ENCODE measurements at regions not wholly inside any gene's neighbourhood (a gene's known extent, or its start where the extent isn't known, plus 50 kb on each side); places are given as distances from the start of the nearest gene placed in this dataset.

GRCh38 chr3:106578911-106579310 lies 710.1 kb upstream of the CBLB start:
- intact Hi-C loops (cut with DNase I; ENCODE audit: low total_unique reads): no loop called here
- TF ChIP-seq, protein P1, sequence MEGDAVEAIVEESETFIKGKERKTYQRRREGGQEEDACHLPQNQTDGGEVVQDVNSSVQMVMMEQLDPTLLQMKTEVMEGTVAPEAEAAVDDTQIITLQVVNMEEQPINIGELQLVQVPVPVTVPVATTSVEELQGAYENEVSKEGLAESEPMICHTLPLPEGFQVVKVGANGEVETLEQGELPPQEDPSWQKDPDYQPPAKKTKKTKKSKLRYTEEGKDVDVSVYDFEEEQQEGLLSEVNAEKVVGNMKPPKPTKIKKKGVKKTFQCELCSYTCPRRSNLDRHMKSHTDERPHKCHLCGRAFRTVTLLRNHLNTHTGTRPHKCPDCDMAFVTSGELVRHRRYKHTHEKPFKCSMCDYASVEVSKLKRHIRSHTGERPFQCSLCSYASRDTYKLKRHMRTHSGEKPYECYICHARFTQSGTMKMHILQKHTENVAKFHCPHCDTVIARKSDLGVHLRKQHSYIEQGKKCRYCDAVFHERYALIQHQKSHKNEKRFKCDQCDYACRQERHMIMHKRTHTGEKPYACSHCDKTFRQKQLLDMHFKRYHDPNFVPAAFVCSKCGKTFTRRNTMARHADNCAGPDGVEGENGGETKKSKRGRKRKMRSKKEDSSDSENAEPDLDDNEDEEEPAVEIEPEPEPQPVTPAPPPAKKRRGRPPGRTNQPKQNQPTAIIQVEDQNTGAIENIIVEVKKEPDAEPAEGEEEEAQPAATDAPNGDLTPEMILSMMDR (IDR thresholded peaks at IDR 0.05): no peak
- no peak for TF ChIP-seq POLR2A (IDR thresholded peaks at IDR 0.05)
- 46 to 94% methylated on average over 1 of the region's 1 CpG for WGBS, 2 donors
- no peak overlapping the region for H3K4me3 ChIP-seq (ENCODE audit: low read depth, poor library complexity, severe bottlenecking)
- DNase-seq (ENCODE audit: low spot score in 2 of 2): no peak

DNA sequence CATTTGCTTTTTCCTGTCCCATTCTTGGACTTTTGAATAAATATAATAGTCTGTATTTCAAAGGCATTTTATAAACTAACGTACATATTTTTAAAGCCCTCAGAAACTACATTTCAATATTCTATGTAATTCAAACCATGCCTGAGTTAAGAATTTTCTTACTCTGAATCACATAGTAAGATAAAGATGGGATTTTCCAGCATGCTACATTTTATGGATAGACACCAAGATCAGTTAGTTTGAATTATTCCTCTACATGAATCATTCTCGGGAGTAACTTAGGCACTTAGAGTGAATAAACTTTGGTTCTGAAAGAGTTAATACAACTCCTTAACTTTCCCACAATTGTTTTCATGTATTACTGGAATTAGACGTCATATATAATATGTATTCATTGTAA lies 713.3 kb upstream of the CBLB start:
- TF ChIP-seq, protein P1 (IDR thresholded peaks at IDR 0.05): no peak
- no peak for TF ChIP-seq POLR2A (IDR thresholded peaks at IDR 0.05)
- 54 to 58% methylated on average over 3 of the region's 3 CpGs for WGBS, 2 donors
- H3K4me3 ChIP-seq (ENCODE audit: low read depth, poor library complexity, severe bottlenecking): no peak overlapping the region
- DNase-seq (ENCODE audit: low spot score in 2 of 2): no peak
- intact Hi-C loops (cut with DNase I; ENCODE audit: low total_unique reads): no loop called here

- 59 to 60% methylated on average over 6 of the region's 6 CpGs for WGBS, 2 donors
- intact Hi-C loops (cut with DNase I; ENCODE audit: low total_unique reads): no loop called here
- TF ChIP-seq POLR2A (IDR thresholded peaks at IDR 0.05): no peak
- TF ChIP-seq, protein P1 (IDR thresholded peaks at IDR 0.05): no peak
- no peak for DNase-seq (ENCODE audit: low spot score in 2 of 2)
- H3K4me3 ChIP-seq (ENCODE audit: low read depth, poor library complexity, severe bottlenecking): no peak overlapping the region
Observed at GRCh38 chr3:106587551-106587950, 718.7 kb upstream of the CBLB start.

DNA sequence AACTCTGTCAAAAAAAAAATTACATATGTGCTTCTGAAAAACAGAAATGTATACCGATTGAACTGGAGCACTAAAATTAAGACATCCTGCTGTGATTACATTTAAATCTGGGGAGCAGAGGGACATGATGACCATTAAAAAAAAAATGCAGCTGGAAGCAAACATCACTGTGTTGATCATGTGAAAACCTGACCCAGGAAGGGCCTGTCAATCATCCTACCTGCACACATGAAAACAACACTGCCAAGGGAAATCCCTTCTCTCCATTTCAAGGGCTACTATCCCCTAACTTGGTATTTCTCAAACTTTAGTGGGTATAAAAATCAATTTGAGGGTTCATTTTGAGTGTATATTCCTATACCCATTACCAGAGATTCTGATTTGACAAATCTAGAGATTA lies 719.9 kb upstream of the CBLB start:
- TF ChIP-seq POLR2A (IDR thresholded peaks at IDR 0.05): no peak
- TF ChIP-seq, protein P1 (IDR thresholded peaks at IDR 0.05): no peak
- no peak overlapping the region for H3K4me3 ChIP-seq (ENCODE audit: low read depth, poor library complexity, severe bottlenecking)
- intact Hi-C loops (cut with DNase I; ENCODE audit: low total_unique reads): no loop called here
- DNase-seq (ENCODE audit: low spot score in 2 of 2): no peak
- 74 to 92% methylated on average over 1 of the region's 1 CpG for WGBS, 2 donors

DNA sequence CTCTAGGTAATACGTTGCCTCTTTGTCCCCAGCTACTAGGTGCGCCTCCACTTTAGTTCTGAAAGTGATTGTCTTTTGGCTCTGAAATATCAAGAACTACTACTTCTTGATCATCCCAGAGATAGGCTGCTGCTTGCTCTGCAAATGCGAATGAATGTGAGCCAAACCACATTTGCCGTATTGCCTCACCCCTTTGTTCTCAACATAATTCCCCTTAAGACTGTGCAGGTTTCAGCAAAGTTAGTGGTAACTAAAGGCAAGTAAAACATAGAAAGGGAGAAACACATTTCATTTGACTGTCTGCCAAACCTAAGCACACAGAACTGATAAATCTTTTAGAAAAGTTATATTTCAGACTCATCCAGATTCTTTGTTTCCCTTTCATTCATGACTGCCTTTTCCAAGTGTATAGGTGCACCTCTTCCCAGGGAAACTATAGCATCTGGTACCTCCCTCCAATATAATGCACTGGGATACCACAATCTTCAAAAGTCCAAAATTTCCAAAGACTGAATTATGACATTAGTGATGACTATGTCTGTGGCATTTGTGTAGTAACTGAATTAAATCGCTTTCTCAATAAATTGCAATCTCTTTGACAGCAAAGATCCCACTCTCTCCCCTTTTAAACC lies 720.6 kb upstream of the CBLB start:
- no peak for TF ChIP-seq POLR2A (IDR thresholded peaks at IDR 0.05)
- TF ChIP-seq, protein P1 (IDR thresholded peaks at IDR 0.05): no peak
- intact Hi-C loops (cut with DNase I; ENCODE audit: low total_unique reads): no loop called here
- WGBS, 2 donors: 42 to 44% methylated on average over 5 of the region's 5 CpGs
- no peak for DNase-seq (ENCODE audit: low spot score in 2 of 2)
- no peak overlapping the region for H3K4me3 ChIP-seq (ENCODE audit: low read depth, poor library complexity, severe bottlenecking)

GRCh38 chr3:106590216-106590615 lies 721.4 kb upstream of the CBLB start:
- 34 to 45% methylated on average over 1 of the region's 1 CpG for WGBS, 2 donors
- no peak overlapping the region for H3K4me3 ChIP-seq (ENCODE audit: low read depth, poor library complexity, severe bottlenecking)
- DNase-seq (ENCODE audit: low spot score in 2 of 2): no peak
- no peak for TF ChIP-seq POLR2A (IDR thresholded peaks at IDR 0.05)
- TF ChIP-seq, protein P1 (IDR thresholded peaks at IDR 0.05): no peak
- intact Hi-C loops (cut with DNase I; ENCODE audit: low total_unique reads): no loop called here
